Endothelial cell of umbilical vein (primary cell): ENCODE measurements at regions not wholly inside any gene's neighbourhood (a gene's known extent, or its start where the extent isn't known, plus 50 kb on each side); places are given as distances from the start of the nearest gene placed in this dataset.

Experiments used
- BruUV-seq: library from RNA; stranded (reverse); fragments of 400-500 nt; replicated peaks from 2 replicates; lab custom pipeline; 2021; lab: Mats Ljungman, UMichigan
- CTCF ChIA-PET: fragments of 300-600, 350-600 bp; sonication (Branson Sonifier 250); formaldehyde crosslinking; loops from one replicate; lab custom pipeline; 2021; ENCODE audit warnings: antibody characterized with exemption, inconsistent platforms; lab: Charles Lee
- POLR2A ChIA-PET: fragments of 300-600, 350-600 bp; sonication (Branson Sonifier 250); formaldehyde crosslinking; loops from one replicate; lab custom pipeline; 2021; ENCODE audit warnings: antibody characterized with exemption, inconsistent platforms; lab: Charles Lee
- DNase-seq: peaks from one replicate; pipeline ENCODE4 v3.0.0-alpha.2; 2011; ENCODE audit warnings: low read depth, low spot score
- FAIRE-seq: peaks from 2 replicates; lab custom pipeline; 2011; peaks lifted over from hg19 to GRCh38; lab: Jason Lieb, UNC
- H2AFZ ChIP-seq: 2 replicates; pipeline ENCODE4 v1.6.0; 2012; ENCODE audit warnings: low read depth, low read length, control low read depth, inconsistent platforms
- H3K27ac ChIP-seq: 2 replicates; pipeline ENCODE4 v1.5.1; 2011; ENCODE audit warnings: low read depth, mild to moderate bottlenecking, control low read depth, low read length, moderate library complexity; ENCODE audit not compliant: insufficient read depth
- H3K27me3 ChIP-seq, 2 experiments: 2 replicates each; pipeline versions ENCODE4 v1.6.0 to v1.6.1; 2011; ENCODE audit warnings: low read length in 2 of 2, mixed read lengths in 1 of 2; ENCODE audit not compliant: control insufficient read depth in 2 of 2, insufficient read depth in 2 of 2
- H3K36me3 ChIP-seq, 2 experiments: 2 replicates in 1 of 2; 3 replicates in 1 of 2; pipeline ENCODE4 v1.5.1; 2011; ENCODE audit warnings: low read length in 2 of 2, mild to moderate bottlenecking in 1 of 2, moderate library complexity in 1 of 2; ENCODE audit not compliant: control insufficient read depth in 2 of 2, insufficient read depth in 2 of 2; ENCODE audit errors: extremely low read depth in 1 of 2
- H3K4me1 ChIP-seq: 3 replicates; pipeline ENCODE4 v1.5.1; 2011; ENCODE audit warnings: mild to moderate bottlenecking, low read length; ENCODE audit not compliant: control insufficient read depth, insufficient read depth; ENCODE audit errors: extremely low read depth
- H3K4me2 ChIP-seq: 2 replicates; pipeline ENCODE4 v1.6.1; 2011; ENCODE audit warnings: low read length, control low read depth, mixed read lengths; ENCODE audit not compliant: insufficient read depth
- H3K4me3 ChIP-seq, 3 experiments: fragments of 200-600 bp in 1 of 3; sonication (generic), shearing (Covaris generic) in 1 of 3; replicated peaks in 1 of 3; 2 replicates each; pipeline ENCODE4 v1.5.1; 2011 to 2016; ENCODE audit warnings: control low read depth in 3 of 3, low read length in 3 of 3, mild to moderate bottlenecking in 2 of 3, inconsistent platforms in 1 of 3, low read depth in 1 of 3, moderate library complexity in 1 of 3; ENCODE audit not compliant: insufficient read depth in 1 of 3
- H3K79me2 ChIP-seq: 2 replicates; pipeline ENCODE4 v1.6.0; 2012; ENCODE audit warnings: low read length, inconsistent platforms; ENCODE audit not compliant: control insufficient read depth, insufficient read depth
- H3K9ac ChIP-seq: replicated peaks from 2 replicates; pipeline ENCODE3; 2011; ENCODE audit warnings: low read length, control low read depth; ENCODE audit not compliant: insufficient read depth; ENCODE audit errors: extremely low read depth
- H3K9me1 ChIP-seq: replicated peaks from 3 replicates; pipeline ENCODE4 v1.6.0; 2011; ENCODE audit warnings: mild to moderate bottlenecking, low read length; ENCODE audit not compliant: control insufficient read depth, insufficient read depth; ENCODE audit errors: extremely low read depth
- H3K9me3 ChIP-seq: replicated peaks from 2 replicates; pipeline ENCODE4 v1.5.1; 2012; ENCODE audit warnings: low read length, inconsistent platforms; ENCODE audit not compliant: control insufficient read depth, insufficient read depth
- H4K20me1 ChIP-seq: replicated peaks from 2 replicates; pipeline ENCODE3; 2011; ENCODE audit warnings: mild to moderate bottlenecking, low read length; ENCODE audit not compliant: control insufficient read depth, insufficient read depth; ENCODE audit errors: extremely low read depth
- EZH2 ChIP-seq: IDR thresholded peaks from 2 replicates; pipeline ENCODE4 v1.6.1; 2012; ENCODE audit warnings: borderline replicate concordance, low read depth, mild to moderate bottlenecking, moderate library complexity, low read length, inconsistent platforms; ENCODE audit not compliant: severe bottlenecking
- FOS ChIP-seq: IDR thresholded peaks from 2 replicates; pipeline ENCODE4 v1.6.1; 2011; ENCODE audit warnings: mild to moderate bottlenecking, low read length, moderate library complexity, borderline replicate concordance; ENCODE audit not compliant: insufficient read depth
- GATA2 ChIP-seq: IDR thresholded peaks from 2 replicates; pipeline ENCODE4 v1.7.0; 2011; ENCODE audit warnings: low read depth, mild to moderate bottlenecking, moderate library complexity, mixed read lengths, low read length; ENCODE audit not compliant: insufficient read length, insufficient read depth
- JUN ChIP-seq: IDR thresholded peaks from 2 replicates; pipeline ENCODE4 v1.6.1; 2011; ENCODE audit warnings: borderline replicate concordance, low read depth; ENCODE audit not compliant: insufficient read length, insufficient read depth
- MYC ChIP-seq: IDR thresholded peaks from one replicate; pipeline ENCODE4 v1.6.1; 2011; ENCODE audit warnings: mild to moderate bottlenecking, low read depth, low read length
- POLR2AphosphoS5 ChIP-seq: IDR thresholded peaks from 2 replicates; pipeline ENCODE4 v1.6.1; 2012; ENCODE audit warnings: low read depth, mild to moderate bottlenecking, control low read depth, low read length, moderate library complexity; ENCODE audit not compliant: insufficient read depth
- dilution Hi-C: fragments of 300-500 bp; cut with MboI; formaldehyde crosslinking; loops from one replicate; pipeline ENCODE4 v1.15.0; 2019; ENCODE audit warnings: low sequenced_read_pairs; ENCODE audit not compliant: extremely low pct_ligation_motif_present
- intact Hi-C: fragments of 100-400 bp; cut with micrococcal nuclease; formaldehyde crosslinking; loops from one replicate; pipeline ENCODE4 v1.10.0; 2022
- TF ChIP-seq, protein P1 (sequence below): IDR thresholded peaks from 2 replicates; pipeline ENCODE4 v1.6.1; 2011; ENCODE audit not compliant: insufficient read depth, insufficient read length
- TF ChIP-seq, protein P2 (sequence below), 2 donors: IDR thresholded peaks; 1 replicate in 1 of 2; 2 replicates in 1 of 2; pipeline ENCODE4 v1.5.1; 2011; ENCODE audit warnings: low read length in 2 of 2, mild to moderate bottlenecking in 2 of 2, moderate library complexity in 2 of 2, control low read depth in 1 of 2, inconsistent platforms in 1 of 2, low read depth in 1 of 2; ENCODE audit not compliant: insufficient read depth in 1 of 2; ENCODE audit errors: extremely low read depth in 1 of 2

GRCh38 chr3:106068381-106068780, 199.6 kb upstream of the CBLB start:
- Histone ChIP-seq H3K4me2 (no peak overlapping the region), H2AFZ (no peak overlapping the region), H3K4me3 (no peak overlapping the region), H3K36me3 (no peaks in the 10 kb centered on the region), H3K9me3 (no peaks in the 10 kb centered on the region), H3K9me1 (no peaks in the 10 kb centered on the region), H4K20me1 (no peaks in the 10 kb centered on the region), H3K27me3 (no peaks in the 10 kb centered on the region), H3K4me1 (no peaks in the 10 kb centered on the region), H3K9ac (no peak overlapping the region), H3K79me2 (no peaks in the 10 kb centered on the region), H3K27ac (no peak overlapping the region)
- intact Hi-C loops (no loop called here), dilution Hi-C loops (no loop called here)
- no TSS peak for BruUV-seq
- DNase-seq (peak; percentile 43), FAIRE-seq (no peak)
- ChIA-PET POLR2A (no interaction called here), CTCF (no interaction called here)
- TF ChIP-seq GATA2 (no peak), MYC (no peak), JUN (no peak), FOS (no peak), POLR2AphosphoS5 (no peak), EZH2 (no peak)
- TF ChIP-seq, protein P1, sequence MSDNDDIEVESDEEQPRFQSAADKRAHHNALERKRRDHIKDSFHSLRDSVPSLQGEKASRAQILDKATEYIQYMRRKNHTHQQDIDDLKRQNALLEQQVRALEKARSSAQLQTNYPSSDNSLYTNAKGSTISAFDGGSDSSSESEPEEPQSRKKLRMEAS: no peak
- TF ChIP-seq, protein P2, sequence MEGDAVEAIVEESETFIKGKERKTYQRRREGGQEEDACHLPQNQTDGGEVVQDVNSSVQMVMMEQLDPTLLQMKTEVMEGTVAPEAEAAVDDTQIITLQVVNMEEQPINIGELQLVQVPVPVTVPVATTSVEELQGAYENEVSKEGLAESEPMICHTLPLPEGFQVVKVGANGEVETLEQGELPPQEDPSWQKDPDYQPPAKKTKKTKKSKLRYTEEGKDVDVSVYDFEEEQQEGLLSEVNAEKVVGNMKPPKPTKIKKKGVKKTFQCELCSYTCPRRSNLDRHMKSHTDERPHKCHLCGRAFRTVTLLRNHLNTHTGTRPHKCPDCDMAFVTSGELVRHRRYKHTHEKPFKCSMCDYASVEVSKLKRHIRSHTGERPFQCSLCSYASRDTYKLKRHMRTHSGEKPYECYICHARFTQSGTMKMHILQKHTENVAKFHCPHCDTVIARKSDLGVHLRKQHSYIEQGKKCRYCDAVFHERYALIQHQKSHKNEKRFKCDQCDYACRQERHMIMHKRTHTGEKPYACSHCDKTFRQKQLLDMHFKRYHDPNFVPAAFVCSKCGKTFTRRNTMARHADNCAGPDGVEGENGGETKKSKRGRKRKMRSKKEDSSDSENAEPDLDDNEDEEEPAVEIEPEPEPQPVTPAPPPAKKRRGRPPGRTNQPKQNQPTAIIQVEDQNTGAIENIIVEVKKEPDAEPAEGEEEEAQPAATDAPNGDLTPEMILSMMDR (IDR thresholded peaks at IDR 0.05; ENCODE audit: extremely low read depth in 1 of 2, insufficient read depth in 1 of 2, low read depth in 1 of 2, low read length in 2 of 2): no peak
